DOHH2 (cell line): ENCODE measurements at regions not wholly inside any gene's neighbourhood (a gene's known extent, or its start where the extent isn't known, plus 50 kb on each side); places are given as distances from the start of the nearest gene placed in this dataset.

Experiments used
- EZH2phosphoT487 ChIP-seq: fragments of 200-600 bp; sonication (generic); IDR thresholded peaks from 2 replicates; pipeline ENCODE4 v1.6.1; 2017; ENCODE audit warnings: borderline replicate concordance, mild to moderate bottlenecking, antibody characterized with exemption, low read length, moderate library complexity, mixed read lengths
- TF ChIP-seq, protein P1 (sequence below): fragments of 200-600 bp; sonication (generic); IDR thresholded peaks from one replicate; pipeline ENCODE4 v1.5.1; 2014; ENCODE audit warnings: antibody characterized with exemption, mild to moderate bottlenecking, low read depth, low read length; ENCODE audit not compliant: poor library complexity, severe bottlenecking

DNA sequence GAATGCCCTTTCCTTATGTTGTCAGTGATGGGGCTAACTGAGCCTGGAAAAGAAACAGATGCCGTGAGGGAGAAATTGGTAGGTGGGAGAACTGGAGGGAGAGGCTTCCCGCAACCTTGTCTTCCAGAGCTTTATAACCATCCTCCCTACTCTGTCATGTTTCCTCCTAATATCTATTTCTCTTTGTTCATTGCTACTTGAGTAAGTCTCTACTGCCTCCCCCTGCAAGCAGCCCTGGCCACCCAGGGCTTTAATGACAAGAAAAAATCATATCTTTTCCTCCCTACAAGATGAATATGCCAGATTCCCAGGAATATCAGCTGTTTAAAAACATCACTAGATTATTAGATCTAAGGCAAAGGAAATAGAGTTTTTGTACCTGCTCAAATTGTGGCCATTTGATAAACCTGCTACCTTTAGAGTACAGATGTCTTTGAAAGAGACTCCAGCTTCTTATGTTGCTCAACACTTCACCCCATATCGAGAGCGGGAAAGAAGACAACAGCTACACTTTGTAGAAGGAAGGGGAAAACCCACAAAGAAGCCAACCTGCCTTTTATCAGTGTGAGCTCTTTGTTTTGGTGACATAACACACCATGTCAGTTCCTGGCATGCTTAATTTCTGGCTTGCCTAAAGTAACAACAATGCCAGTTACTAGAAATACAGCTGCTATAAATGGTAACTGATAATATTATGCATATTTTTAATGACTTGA, 186.6 kb upstream of the LEF1 start:
- TF ChIP-seq, protein P1, sequence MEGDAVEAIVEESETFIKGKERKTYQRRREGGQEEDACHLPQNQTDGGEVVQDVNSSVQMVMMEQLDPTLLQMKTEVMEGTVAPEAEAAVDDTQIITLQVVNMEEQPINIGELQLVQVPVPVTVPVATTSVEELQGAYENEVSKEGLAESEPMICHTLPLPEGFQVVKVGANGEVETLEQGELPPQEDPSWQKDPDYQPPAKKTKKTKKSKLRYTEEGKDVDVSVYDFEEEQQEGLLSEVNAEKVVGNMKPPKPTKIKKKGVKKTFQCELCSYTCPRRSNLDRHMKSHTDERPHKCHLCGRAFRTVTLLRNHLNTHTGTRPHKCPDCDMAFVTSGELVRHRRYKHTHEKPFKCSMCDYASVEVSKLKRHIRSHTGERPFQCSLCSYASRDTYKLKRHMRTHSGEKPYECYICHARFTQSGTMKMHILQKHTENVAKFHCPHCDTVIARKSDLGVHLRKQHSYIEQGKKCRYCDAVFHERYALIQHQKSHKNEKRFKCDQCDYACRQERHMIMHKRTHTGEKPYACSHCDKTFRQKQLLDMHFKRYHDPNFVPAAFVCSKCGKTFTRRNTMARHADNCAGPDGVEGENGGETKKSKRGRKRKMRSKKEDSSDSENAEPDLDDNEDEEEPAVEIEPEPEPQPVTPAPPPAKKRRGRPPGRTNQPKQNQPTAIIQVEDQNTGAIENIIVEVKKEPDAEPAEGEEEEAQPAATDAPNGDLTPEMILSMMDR: no peak
- no peak for TF ChIP-seq EZH2phosphoT487
